ENCODE measurements at regions not wholly inside any gene's neighbourhood (a gene's known extent, or its start where the extent isn't known, plus 50 kb on each side); places are given as distances from the start of the nearest gene placed in this dataset.

GRCh38 chr1:105565006-105565405 is 1491.5 kb upstream of the PRMT6 start:
- TF ChIP-seq POLR2A (IDR thresholded peaks at IDR 0.05; ENCODE audit: low read depth, low read length) (no peak), POLR2AphosphoS5 (IDR thresholded peaks at IDR 0.05; ENCODE audit: low read depth, low read length) (no peak), POU2F2 (IDR thresholded peaks at IDR 0.05; ENCODE audit: low read depth, low read length) (no peak), TAF1 (IDR thresholded peaks at IDR 0.05; ENCODE audit: low read depth, low read length) (no peak)
